ENCODE measurements at regions not wholly inside any gene's neighbourhood (a gene's known extent, or its start where the extent isn't known, plus 50 kb on each side); places are given as distances from the start of the nearest gene placed in this dataset.

DNA sequence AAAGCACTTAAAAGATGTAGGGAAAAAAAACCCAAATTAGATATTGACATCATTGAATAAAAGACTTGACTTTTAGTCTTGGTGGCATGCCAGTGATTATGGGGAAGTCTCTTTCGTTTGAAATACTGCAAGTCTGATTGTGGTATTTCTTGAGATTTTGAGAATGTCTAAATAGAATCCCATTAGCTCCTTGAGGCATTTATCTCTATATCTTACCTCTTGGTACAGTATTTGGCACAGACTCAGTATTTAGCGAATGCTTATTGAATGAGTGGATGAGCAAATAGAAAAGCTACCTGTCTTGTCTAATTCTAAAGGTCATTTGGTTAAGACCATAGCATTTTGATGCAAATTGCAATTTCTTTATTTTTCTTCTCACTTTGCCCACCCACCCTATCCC, 156.5 kb downstream of the TFAP2B start:
- Histone ChIP-seq H3K4me2 (ENCODE audit: extremely low read depth, insufficient read depth, low read length) (no peak overlapping the region), H4K20me1 (ENCODE audit: control insufficient read depth, extremely low read depth, insufficient read depth, low read length) (no peaks in the 10 kb centered on the region), H3K79me2 (ENCODE audit: control insufficient read depth, insufficient read depth, low read length) (no peaks in the 10 kb centered on the region), H3K36me3 (ENCODE audit: control insufficient read depth, insufficient read depth, low read length) (no peaks in the 10 kb centered on the region), H3K9me3 (ENCODE audit: control insufficient read depth, insufficient read depth, low read depth, low read length) (no peaks in the 10 kb centered on the region), H3K4me3 (replicated peaks in 1 of 4; ENCODE audit: control extremely low read depth in 1 of 4, insufficient read depth in 1 of 4, low read depth in 3 of 4, low read length in 4 of 4) (no peak overlapping the region), H2AFZ (ENCODE audit: low read length) (no peak overlapping the region), H3K27ac (ENCODE audit: insufficient read depth, low read length) (no peak overlapping the region), H3K27me3 (ENCODE audit: control insufficient read depth, insufficient read depth, low read length) (no peaks in the 10 kb centered on the region), H3K9ac (ENCODE audit: insufficient read depth, low read length) (no peak overlapping the region), H3K4me1 (ENCODE audit: control insufficient read depth, extremely low read depth, insufficient read depth, low read length) (no peaks in the 10 kb centered on the region)
- TF ChIP-seq, protein P1, sequence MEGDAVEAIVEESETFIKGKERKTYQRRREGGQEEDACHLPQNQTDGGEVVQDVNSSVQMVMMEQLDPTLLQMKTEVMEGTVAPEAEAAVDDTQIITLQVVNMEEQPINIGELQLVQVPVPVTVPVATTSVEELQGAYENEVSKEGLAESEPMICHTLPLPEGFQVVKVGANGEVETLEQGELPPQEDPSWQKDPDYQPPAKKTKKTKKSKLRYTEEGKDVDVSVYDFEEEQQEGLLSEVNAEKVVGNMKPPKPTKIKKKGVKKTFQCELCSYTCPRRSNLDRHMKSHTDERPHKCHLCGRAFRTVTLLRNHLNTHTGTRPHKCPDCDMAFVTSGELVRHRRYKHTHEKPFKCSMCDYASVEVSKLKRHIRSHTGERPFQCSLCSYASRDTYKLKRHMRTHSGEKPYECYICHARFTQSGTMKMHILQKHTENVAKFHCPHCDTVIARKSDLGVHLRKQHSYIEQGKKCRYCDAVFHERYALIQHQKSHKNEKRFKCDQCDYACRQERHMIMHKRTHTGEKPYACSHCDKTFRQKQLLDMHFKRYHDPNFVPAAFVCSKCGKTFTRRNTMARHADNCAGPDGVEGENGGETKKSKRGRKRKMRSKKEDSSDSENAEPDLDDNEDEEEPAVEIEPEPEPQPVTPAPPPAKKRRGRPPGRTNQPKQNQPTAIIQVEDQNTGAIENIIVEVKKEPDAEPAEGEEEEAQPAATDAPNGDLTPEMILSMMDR (conservative IDR thresholded peaks at IDR 0.05 in 1 of 2, IDR thresholded peaks at IDR 0.05 in 1 of 2; ENCODE audit: low read depth in 1 of 2, low read length in 2 of 2): no peak
- TF ChIP-seq EZH2 (IDR thresholded peaks at IDR 0.05; ENCODE audit: low read length, missing control alignments): no peak
- DNase-seq (ENCODE audit: low read depth in 2 of 2): no peak

DNA sequence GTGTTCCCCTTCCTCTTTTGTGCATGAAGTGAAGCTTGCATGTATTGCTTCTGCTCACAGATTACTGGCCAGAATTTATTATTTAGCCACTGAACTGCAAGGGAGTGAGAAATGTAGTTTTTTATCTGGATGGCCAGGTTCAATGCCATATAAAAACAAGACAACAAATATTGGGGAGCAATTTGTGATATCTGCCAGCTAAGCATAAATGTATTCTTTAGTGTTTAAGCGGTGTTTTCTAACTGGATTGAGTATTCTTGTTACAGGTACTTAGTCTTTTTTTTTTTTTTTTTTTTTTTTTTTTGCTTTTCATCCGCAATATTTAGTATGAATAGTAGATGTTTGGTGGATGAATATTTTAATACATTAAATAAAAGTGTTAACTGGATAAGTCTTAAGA, 158.2 kb downstream of the TFAP2B start:
- H3K27me3 ChIP-seq (ENCODE audit: control insufficient read depth, insufficient read depth, low read length): no peaks in the 10 kb centered on the region
- no peak overlapping the region for H3K4me3 ChIP-seq (replicated peaks in 1 of 4; ENCODE audit: control extremely low read depth in 1 of 4, insufficient read depth in 1 of 4, low read depth in 3 of 4, low read length in 4 of 4)
- no peak overlapping the region for H3K9ac ChIP-seq (ENCODE audit: insufficient read depth, low read length)
- H3K9me3 ChIP-seq (ENCODE audit: control insufficient read depth, insufficient read depth, low read depth, low read length): no peaks in the 10 kb centered on the region
- DNase-seq (ENCODE audit: low read depth in 2 of 2): no peak
- no peaks in the 10 kb centered on the region for H3K36me3 ChIP-seq (ENCODE audit: control insufficient read depth, insufficient read depth, low read length)
- TF ChIP-seq EZH2 (IDR thresholded peaks at IDR 0.05; ENCODE audit: low read length, missing control alignments): no peak
- TF ChIP-seq, protein P1 (conservative IDR thresholded peaks at IDR 0.05 in 1 of 2, IDR thresholded peaks at IDR 0.05 in 1 of 2; ENCODE audit: low read depth in 1 of 2, low read length in 2 of 2): no peak
- H3K27ac ChIP-seq (ENCODE audit: insufficient read depth, low read length): no peak overlapping the region
- H2AFZ ChIP-seq (ENCODE audit: low read length): no peak overlapping the region
- no peaks in the 10 kb centered on the region for H4K20me1 ChIP-seq (ENCODE audit: control insufficient read depth, extremely low read depth, insufficient read depth, low read length)
- no peaks in the 10 kb centered on the region for H3K79me2 ChIP-seq (ENCODE audit: control insufficient read depth, insufficient read depth, low read length)
- no peak overlapping the region for H3K4me2 ChIP-seq (ENCODE audit: extremely low read depth, insufficient read depth, low read length)
- H3K4me1 ChIP-seq (ENCODE audit: control insufficient read depth, extremely low read depth, insufficient read depth, low read length): no peaks in the 10 kb centered on the region

DNA sequence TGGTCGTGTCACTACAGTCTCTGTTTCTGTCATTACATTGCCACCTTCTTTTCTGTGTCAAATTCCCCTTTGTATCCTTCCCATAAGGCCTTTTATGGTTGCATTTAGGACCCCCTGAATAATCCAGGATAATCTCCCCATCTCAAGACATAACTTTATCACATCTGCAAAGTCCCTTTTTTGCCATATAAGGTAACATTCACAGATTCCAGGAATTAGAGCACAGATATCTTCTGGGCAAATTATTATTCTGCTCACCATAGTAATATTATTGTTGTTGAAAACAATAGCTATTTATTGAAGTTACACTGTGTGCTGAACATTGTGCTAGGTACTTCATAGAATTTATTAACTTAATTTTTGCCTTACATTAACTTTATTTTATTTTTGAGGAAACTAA, 159.1 kb downstream of the TFAP2B start:
- Histone ChIP-seq H3K79me2 (ENCODE audit: control insufficient read depth, insufficient read depth, low read length) (no peaks in the 10 kb centered on the region), H3K9me3 (ENCODE audit: control insufficient read depth, insufficient read depth, low read depth, low read length) (no peaks in the 10 kb centered on the region), H3K4me3 (replicated peaks in 1 of 4; ENCODE audit: control extremely low read depth in 1 of 4, insufficient read depth in 1 of 4, low read depth in 3 of 4, low read length in 4 of 4) (no peak overlapping the region), H3K9ac (ENCODE audit: insufficient read depth, low read length) (no peak overlapping the region), H3K4me1 (ENCODE audit: control insufficient read depth, extremely low read depth, insufficient read depth, low read length) (no peaks in the 10 kb centered on the region), H4K20me1 (ENCODE audit: control insufficient read depth, extremely low read depth, insufficient read depth, low read length) (no peaks in the 10 kb centered on the region), H3K4me2 (ENCODE audit: extremely low read depth, insufficient read depth, low read length) (no peak overlapping the region), H3K36me3 (ENCODE audit: control insufficient read depth, insufficient read depth, low read length) (no peaks in the 10 kb centered on the region), H3K27ac (ENCODE audit: insufficient read depth, low read length) (no peak overlapping the region), H2AFZ (ENCODE audit: low read length) (no peak overlapping the region), H3K27me3 (ENCODE audit: control insufficient read depth, insufficient read depth, low read length) (no peaks in the 10 kb centered on the region)
- no peak for DNase-seq (ENCODE audit: low read depth in 2 of 2)
- TF ChIP-seq EZH2 (IDR thresholded peaks at IDR 0.05; ENCODE audit: low read length, missing control alignments): no peak
- TF ChIP-seq, protein P1 (conservative IDR thresholded peaks at IDR 0.05 in 1 of 2, IDR thresholded peaks at IDR 0.05 in 1 of 2; ENCODE audit: low read depth in 1 of 2, low read length in 2 of 2): no peak
